Liver (tissue), 8 donors: ENCODE measurements at regions not wholly inside any gene's neighbourhood (a gene's known extent, or its start where the extent isn't known, plus 50 kb on each side); places are given as distances from the start of the nearest gene placed in this dataset.
A peak's percentile ranks its signal among the peaks of the same experiment; 100 is the strongest.

ENCODE experiments used
- DNase-seq: peaks from one replicate; pipeline ENCODE4 v3.0.0-alpha.2; 2017; ENCODE audit warnings: low spot score
- H3K27ac ChIP-seq, 2 donors: one replicate each; pipeline ENCODE4 v1.7.0; 2013; ENCODE audit warnings: inconsistent platforms in 2 of 2, low read length in 2 of 2, control low read depth in 1 of 2, low read depth in 1 of 2, mild to moderate bottlenecking in 1 of 2
- H3K27me3 ChIP-seq, 4 donors: one replicate each; pipeline versions ENCODE4 v1.6.1 to v1.7.0; 2013; ENCODE audit warnings: low read length in 3 of 4, inconsistent platforms in 1 of 4, mild to moderate bottlenecking in 1 of 4, moderate library complexity in 1 of 4; ENCODE audit not compliant: control insufficient read depth in 4 of 4, insufficient read depth in 4 of 4
- H3K36me3 ChIP-seq, 4 donors: one replicate each; pipeline versions ENCODE4 v1.6.1 to v1.7.0; 2013; ENCODE audit warnings: low read length in 3 of 4, mild to moderate bottlenecking in 3 of 4, low read depth in 1 of 4, moderate library complexity in 1 of 4; ENCODE audit not compliant: control insufficient read depth in 4 of 4, insufficient read depth in 3 of 4
- H3K4me1 ChIP-seq, 4 donors: one replicate each; pipeline versions ENCODE4 v1.6.1 to v1.7.0; 2013; ENCODE audit warnings: low read length in 3 of 4, mild to moderate bottlenecking in 3 of 4, moderate library complexity in 1 of 4; ENCODE audit not compliant: control insufficient read depth in 4 of 4, insufficient read depth in 4 of 4
- H3K4me3 ChIP-seq, 3 donors: one replicate each; pipeline versions ENCODE4 v1.6.1 to v1.7.0; 2013; ENCODE audit warnings: low read length in 3 of 3, control low read depth in 1 of 3, low read depth in 1 of 3, mild to moderate bottlenecking in 1 of 3
- H3K9ac ChIP-seq, 2 donors: one replicate each; pipeline ENCODE4 v1.7.0; 2013; ENCODE audit warnings: low read length in 2 of 2, mild to moderate bottlenecking in 2 of 2, moderate library complexity in 2 of 2, control low read depth in 1 of 2, low read depth in 1 of 2
- H3K9me3 ChIP-seq, 4 donors: one replicate each; pipeline versions ENCODE4 v1.6.1 to v1.7.0; 2013; ENCODE audit warnings: low read length in 3 of 4; ENCODE audit not compliant: control insufficient read depth in 4 of 4
- CTCF ChIP-seq: fragments of 150-350 bp; IDR thresholded peaks from 2 replicates; pipeline ENCODE4 v1.5.1; 2017; ENCODE audit warnings: improper control_type of control experiment, low read depth, low read length; ENCODE audit not compliant: missing input control
- FOXA1 ChIP-seq: IDR thresholded peaks from 2 replicates; pipeline ENCODE4 v1.6.1; 2016; ENCODE audit warnings: antibody characterized with exemption
- GABPA ChIP-seq, 2 donors: IDR thresholded peaks in 1 of 2; conservative IDR thresholded peaks in 1 of 2; 2 replicates each; pipeline ENCODE4 v1.6.1; 2016; ENCODE audit warnings: antibody characterized with exemption in 2 of 2, mild to moderate bottlenecking in 1 of 2, moderate library complexity in 1 of 2
- HNF4A ChIP-seq, 2 donors: conservative IDR thresholded peaks; 2 replicates each; pipeline ENCODE4 v1.6.1; 2016; ENCODE audit warnings: antibody characterized with exemption in 2 of 2, mild to moderate bottlenecking in 2 of 2
- JUND ChIP-seq, 2 donors: IDR thresholded peaks; 2 replicates each; pipeline ENCODE4 v1.6.1; 2016; ENCODE audit warnings: antibody characterized with exemption in 2 of 2
- RAD21 ChIP-seq, 2 donors: IDR thresholded peaks; 2 replicates each; pipeline ENCODE4 v1.6.1; 2016; ENCODE audit warnings: antibody characterized with exemption in 2 of 2, mild to moderate bottlenecking in 2 of 2
- RXRA ChIP-seq, 2 donors: IDR thresholded peaks; 2 replicates each; pipeline ENCODE4 v1.6.1; 2017 to 2018; ENCODE audit warnings: antibody characterized with exemption in 2 of 2, mild to moderate bottlenecking in 1 of 2
- SP1 ChIP-seq: IDR thresholded peaks from 2 replicates; pipeline ENCODE4 v1.6.1; 2018; ENCODE audit warnings: antibody characterized with exemption, mild to moderate bottlenecking
- YY1 ChIP-seq: IDR thresholded peaks from 2 replicates; pipeline ENCODE4 v1.6.1; 2016; ENCODE audit warnings: antibody characterized with exemption, mild to moderate bottlenecking
- ZBTB33 ChIP-seq: IDR thresholded peaks from 2 replicates; pipeline ENCODE4 v1.6.1; 2016; ENCODE audit warnings: antibody characterized with exemption
- WGBS: extraction: QIAGEN DNeasy Blood & Tissue Kit; methylation state at CpG from one replicate; pipeline ENCODE4 v1.1.7; 2013; 5-methylcytosine and 5-hydroxymethylcytosine counted together
- TF ChIP-seq, protein P1 (sequence below): IDR thresholded peaks from 2 replicates; pipeline ENCODE4 v1.6.1; 2016; ENCODE audit warnings: antibody characterized with exemption, mild to moderate bottlenecking
- TF ChIP-seq, protein P2 (sequence below): IDR thresholded peaks from 2 replicates; pipeline ENCODE4 v1.6.1; 2016; ENCODE audit warnings: antibody characterized with exemption
- donor health status: healthy.
- donor health status: healthy.
- donor health status: healthy.
- donor health status: healthy.
- donor health status: healthy.

GRCh38 chr6:139759086-139759485 lies 384.6 kb upstream of the CITED2 start (continued):
- TF ChIP-seq, protein P1, sequence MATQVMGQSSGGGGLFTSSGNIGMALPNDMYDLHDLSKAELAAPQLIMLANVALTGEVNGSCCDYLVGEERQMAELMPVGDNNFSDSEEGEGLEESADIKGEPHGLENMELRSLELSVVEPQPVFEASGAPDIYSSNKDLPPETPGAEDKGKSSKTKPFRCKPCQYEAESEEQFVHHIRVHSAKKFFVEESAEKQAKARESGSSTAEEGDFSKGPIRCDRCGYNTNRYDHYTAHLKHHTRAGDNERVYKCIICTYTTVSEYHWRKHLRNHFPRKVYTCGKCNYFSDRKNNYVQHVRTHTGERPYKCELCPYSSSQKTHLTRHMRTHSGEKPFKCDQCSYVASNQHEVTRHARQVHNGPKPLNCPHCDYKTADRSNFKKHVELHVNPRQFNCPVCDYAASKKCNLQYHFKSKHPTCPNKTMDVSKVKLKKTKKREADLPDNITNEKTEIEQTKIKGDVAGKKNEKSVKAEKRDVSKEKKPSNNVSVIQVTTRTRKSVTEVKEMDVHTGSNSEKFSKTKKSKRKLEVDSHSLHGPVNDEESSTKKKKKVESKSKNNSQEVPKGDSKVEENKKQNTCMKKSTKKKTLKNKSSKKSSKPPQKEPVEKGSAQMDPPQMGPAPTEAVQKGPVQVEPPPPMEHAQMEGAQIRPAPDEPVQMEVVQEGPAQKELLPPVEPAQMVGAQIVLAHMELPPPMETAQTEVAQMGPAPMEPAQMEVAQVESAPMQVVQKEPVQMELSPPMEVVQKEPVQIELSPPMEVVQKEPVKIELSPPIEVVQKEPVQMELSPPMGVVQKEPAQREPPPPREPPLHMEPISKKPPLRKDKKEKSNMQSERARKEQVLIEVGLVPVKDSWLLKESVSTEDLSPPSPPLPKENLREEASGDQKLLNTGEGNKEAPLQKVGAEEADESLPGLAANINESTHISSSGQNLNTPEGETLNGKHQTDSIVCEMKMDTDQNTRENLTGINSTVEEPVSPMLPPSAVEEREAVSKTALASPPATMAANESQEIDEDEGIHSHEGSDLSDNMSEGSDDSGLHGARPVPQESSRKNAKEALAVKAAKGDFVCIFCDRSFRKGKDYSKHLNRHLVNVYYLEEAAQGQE = no peak

- Histone ChIP-seq H3K9ac (no peak overlapping the region), H3K27me3 (no peaks in the 10 kb centered on the region), H3K4me1 (peaks cover 5 to 27% (median 21%) of the 10 kb centered on the region in 4 donors), H3K27ac (no peak overlapping the region), H3K9me3 (no peaks in the 10 kb centered on the region), H3K4me3 (no peak overlapping the region), H3K36me3 (no peaks in the 10 kb centered on the region)
- no peak for DNase-seq
- TF ChIP-seq ZBTB33 (no peak), RXRA (IDR thresholded peaks at IDR 0.05) (peak; percentile 31 to 37), SP1 (peak; percentile 6), RAD21 (IDR thresholded peaks at IDR 0.05) (no peak), HNF4A (conservative IDR thresholded peaks at IDR 0.05) (no peak)
- WGBS = 45% methylated on average over 3 of the region's 3 CpGs
Measured at GRCh38 chr6:139758209-139758611, 383.8 kb upstream of the CITED2 start.

DNA sequence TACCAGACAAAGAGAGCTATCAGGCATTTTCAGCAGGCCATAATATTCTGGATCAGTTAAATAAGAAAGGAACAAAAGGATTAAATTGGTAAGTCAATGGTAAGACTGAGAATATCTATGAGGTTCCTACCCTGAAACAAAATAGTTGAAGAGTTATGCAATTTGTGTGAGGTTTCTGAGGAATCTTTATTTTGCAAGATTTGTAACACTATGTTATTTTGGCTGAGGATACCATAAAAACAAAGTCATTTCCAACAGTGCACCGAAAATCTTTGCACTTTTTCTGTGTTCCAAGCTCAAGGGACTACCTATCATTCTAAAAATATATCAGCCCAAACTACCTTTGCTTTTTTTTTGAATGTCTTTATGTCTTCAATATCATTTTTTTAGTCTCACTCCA lies 383.3 kb upstream of the CITED2 start:
- Histone ChIP-seq H3K27me3 (no peaks in the 10 kb centered on the region), H3K27ac (no peak overlapping the region)
- WGBS = 32% methylated on average over 1 of the region's 1 CpG

More for the DNA sequence above, 383.3 kb upstream of the CITED2 start:
- peaks cover 5 to 27% (median 22%) of the 10 kb centered on the region in 4 donors for H3K4me1 ChIP-seq
- H3K36me3 ChIP-seq = no peaks in the 10 kb centered on the region
- no peak overlapping the region for H3K4me3 ChIP-seq
- no peak overlapping the region for H3K9ac ChIP-seq
- TF ChIP-seq, protein P1 = no peak
- TF ChIP-seq FOXA1 (no peak), ZBTB33 (no peak), GABPA (IDR thresholded peaks at IDR 0.05 in 1 of 2, conservative IDR thresholded peaks at IDR 0.05 in 1 of 2) (no peak), RAD21 (IDR thresholded peaks at IDR 0.05) (no peak), RXRA (IDR thresholded peaks at IDR 0.05) (no peak), YY1 (no peak), JUND (IDR thresholded peaks at IDR 0.05) (no peak), CTCF (no peak)
- TF ChIP-seq, protein P2, sequence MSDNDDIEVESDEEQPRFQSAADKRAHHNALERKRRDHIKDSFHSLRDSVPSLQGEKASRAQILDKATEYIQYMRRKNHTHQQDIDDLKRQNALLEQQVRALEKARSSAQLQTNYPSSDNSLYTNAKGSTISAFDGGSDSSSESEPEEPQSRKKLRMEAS = no peak
- no peaks in the 10 kb centered on the region for H3K9me3 ChIP-seq
- no peak for DNase-seq
